Stimulated activated CD4-positive, alpha-beta T cell treated with anti-CD3 and anti-CD28 coated beads, Interleukin-4, amount 100 ng/mL, for 24 hours (primary cell): ENCODE measurements at regions not wholly inside any gene's neighbourhood (a gene's known extent, or its start where the extent isn't known, plus 50 kb on each side); places are given as distances from the start of the nearest gene placed in this dataset.
"Not testable (repeated sequence)": the region's sequence is repeated elsewhere in the genome, so short reads cannot be mapped to it uniquely, and the experiment has no call there.

Experiments
- DNase-seq: peaks from one replicate; pipeline ENCODE4 v3.0.0-alpha.2; 2020

GRCh38 chr2:239817468-239818031, 207.6 kb downstream of the NDUFA10 start:
- not testable (repeated sequence) for DNase-seq

GRCh38 chr2:239816576-239817467, 208.3 kb downstream of the NDUFA10 start:
- no peak for DNase-seq

- no peak for DNase-seq
Measured at GRCh38 chr2:239815671-239816070, 209.5 kb downstream of the NDUFA10 start.

GRCh38 chr2:239814861-239815601, 210.1 kb downstream of the NDUFA10 start:
- no peak for DNase-seq

- DNase-seq = no peak
Measured at GRCh38 chr2:239814116-239814860, 210.9 kb downstream of the NDUFA10 start.

GRCh38 chr2:239813261-239814115, 211.7 kb downstream of the NDUFA10 start:
- DNase-seq = no peak

GRCh38 chr2:239811806-239812560, 213.2 kb downstream of the NDUFA10 start:
- no peak for DNase-seq

GRCh38 chr2:239811111-239811781, 213.9 kb downstream of the NDUFA10 start:
- no peak for DNase-seq

GRCh38 chr2:239809391-239809790, 215.8 kb downstream of the NDUFA10 start:
- no peak for DNase-seq

- DNase-seq = no peak
Measured at GRCh38 chr2:239807568-239807967, 217.6 kb downstream of the NDUFA10 start.

GRCh38 chr2:239806758-239807434, 218.2 kb downstream of the NDUFA10 start:
- DNase-seq = no peak

- DNase-seq = no peak
Measured at GRCh38 chr2:239806276-239806675, 218.9 kb downstream of the NDUFA10 start.

- no peak for DNase-seq
Measured at GRCh38 chr2:239805414-239805813, 219.7 kb downstream of the NDUFA10 start.

- DNase-seq = no peak
Measured at GRCh38 chr2:239805043-239805329, 220.2 kb downstream of the NDUFA10 start.

- no peak for DNase-seq
Measured at GRCh38 chr2:239804161-239805042, 220.7 kb downstream of the NDUFA10 start.

- no peak for DNase-seq
Measured at GRCh38 chr2:239803766-239804115, 221.4 kb downstream of the NDUFA10 start.

- no peak for DNase-seq
Measured at GRCh38 chr2:239803102-239803765, 221.9 kb downstream of the NDUFA10 start.

GRCh38 chr2:239802185-239802649, 222.9 kb downstream of the NDUFA10 start:
- no peak for DNase-seq
